DMS114 treated with DMSO at 0.1 percent for 48 hours (cell line): ENCODE measurements at regions not wholly inside any gene's neighbourhood (a gene's known extent, or its start where the extent isn't known, plus 50 kb on each side); places are given as distances from the start of the nearest gene placed in this dataset.
A peak's percentile ranks its signal among the peaks of the same experiment; 100 is the strongest.

ENCODE experiments used
- DNase-seq: peaks from one replicate; lab custom pipeline; 2025; ENCODE audit not compliant: unreplicated experiment; lab: John Stamatoyannopoulos, UW

DNA sequence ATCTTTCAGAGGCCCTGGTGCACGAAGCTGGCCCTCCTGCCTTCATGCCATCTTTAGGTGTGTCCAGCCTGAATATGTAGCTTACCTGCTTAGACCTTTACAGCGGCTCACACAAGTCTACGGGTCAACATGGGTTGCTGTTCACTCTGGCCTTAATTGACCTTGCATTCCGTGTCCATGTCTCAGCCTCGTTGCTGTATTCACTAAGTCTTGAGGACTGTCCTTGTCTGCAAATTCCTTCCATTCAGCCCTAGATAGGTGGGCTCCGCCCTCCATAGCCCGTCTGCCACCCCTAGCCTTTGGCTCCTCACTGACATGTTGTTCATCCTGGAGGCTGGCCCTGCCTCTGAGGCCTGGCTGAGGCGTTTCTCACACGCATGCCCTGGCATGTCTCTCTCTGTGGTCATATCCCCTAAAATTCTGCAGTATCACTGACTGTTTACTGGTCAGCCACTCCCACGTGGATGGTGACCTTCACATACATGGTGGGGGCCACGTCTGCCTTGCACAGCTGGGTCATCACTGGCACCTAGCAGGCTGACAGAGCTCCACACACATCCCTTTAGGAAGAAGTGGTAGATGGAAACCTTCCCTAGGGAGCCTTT, 394.1 kb upstream of the MKI67 start:
- no peak for DNase-seq

DNA sequence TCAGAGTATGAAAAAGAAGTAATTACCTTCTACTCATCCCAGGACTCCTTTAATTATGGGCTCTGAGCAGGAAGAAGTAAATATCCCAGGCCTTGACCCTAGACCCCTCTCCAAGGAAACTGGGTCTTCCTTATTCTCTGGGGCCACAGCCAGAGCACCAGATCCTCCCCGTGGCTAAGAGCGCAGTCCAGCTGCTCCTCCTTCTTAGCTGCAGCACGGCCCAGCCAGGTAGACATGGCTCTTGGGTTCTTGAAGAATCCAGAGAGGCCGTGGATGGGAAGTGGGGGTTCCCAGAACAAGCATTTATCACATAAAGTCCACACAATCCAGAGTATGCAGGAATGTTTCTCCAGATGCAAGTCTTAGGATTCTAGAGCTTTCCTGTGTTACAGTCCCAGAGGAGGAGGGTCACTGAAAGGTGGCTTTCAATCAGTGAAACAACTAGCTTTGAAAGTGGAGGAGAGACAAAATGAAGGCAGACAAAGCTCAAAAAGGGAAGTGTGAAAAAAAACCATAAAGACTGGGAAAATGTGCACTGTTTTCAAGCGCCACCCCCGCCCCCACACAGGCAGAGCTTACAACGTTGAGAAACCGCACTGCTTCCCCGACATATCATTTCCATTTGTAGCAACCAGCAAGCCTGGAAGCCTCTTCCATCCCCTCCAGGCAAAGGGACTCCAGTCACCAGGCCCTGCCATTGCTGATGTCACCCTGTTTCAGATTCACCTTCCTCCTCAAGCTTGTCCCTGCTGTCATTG, 396.5 kb upstream of the MKI67 start:
- no peak for DNase-seq

DNA sequence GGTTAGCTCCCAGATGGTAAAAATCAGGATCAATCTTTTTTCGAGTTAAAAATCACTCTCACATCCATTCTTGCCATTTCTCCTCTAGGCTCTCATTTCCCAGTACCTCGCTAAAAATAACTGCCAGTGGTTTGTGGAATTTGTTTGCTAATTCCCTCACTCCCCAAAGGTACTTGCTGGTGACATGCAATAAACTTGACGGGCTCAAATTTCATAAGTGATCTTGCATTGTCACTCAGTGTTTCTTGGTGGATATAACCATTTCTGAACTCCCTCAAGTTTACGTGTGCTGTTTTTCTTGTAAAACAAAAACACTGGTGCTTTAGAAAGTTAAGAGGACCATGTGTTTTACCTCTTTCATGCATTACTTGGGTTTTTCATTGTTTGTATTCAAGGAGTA, 399.2 kb upstream of the MKI67 start:
- DNase-seq: no peak

DNA sequence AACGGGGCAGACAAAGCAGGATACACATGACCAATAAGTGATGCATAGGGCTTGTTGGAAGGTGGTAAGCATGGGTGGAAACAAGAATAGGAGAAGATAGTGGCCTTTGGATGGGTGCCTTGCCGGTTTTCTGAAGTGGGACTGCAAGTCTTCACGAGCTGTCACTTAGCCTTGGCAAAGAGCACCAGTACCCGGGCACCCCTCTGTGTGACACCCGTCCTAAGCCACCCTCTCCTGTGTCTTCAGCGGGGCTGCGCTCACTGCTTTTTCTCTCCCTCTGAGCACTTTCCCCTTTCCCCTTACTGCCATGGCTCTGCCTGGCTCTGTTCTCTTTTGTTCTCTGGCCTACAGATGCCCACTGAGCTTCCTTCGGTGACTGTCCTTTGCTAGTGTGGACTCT, 399.7 kb upstream of the MKI67 start:
- DNase-seq: no peak

DNA sequence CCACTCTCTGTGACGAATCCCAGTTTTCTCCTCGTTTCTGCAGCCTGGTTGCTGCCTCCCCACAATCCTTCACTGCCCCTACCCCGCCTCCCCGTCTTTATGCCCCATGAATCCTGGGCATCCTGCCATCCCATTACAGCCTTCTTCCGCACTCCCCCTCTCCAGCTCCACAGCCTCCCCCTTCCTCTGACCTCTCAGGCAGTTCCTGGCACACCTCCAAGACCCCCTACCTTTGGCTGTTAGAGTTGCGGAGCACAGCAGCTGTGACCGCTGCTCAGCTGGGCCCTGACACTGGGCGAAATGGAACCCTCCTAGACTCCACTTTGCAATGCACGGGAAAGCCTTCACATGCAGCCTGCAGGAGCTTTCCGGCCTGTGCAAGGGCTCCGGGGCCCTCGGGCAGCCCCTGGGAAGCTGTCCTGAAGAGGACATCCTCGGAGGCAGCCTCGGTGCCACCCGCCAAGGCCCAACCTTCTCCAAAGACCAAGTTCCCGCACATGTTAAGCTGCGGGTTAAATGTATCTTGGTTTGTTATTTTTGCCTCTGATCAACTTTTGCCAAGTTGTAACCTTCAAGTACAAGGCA, 400.7 kb upstream of the MKI67 start:
- DNase-seq: no peak

DNA sequence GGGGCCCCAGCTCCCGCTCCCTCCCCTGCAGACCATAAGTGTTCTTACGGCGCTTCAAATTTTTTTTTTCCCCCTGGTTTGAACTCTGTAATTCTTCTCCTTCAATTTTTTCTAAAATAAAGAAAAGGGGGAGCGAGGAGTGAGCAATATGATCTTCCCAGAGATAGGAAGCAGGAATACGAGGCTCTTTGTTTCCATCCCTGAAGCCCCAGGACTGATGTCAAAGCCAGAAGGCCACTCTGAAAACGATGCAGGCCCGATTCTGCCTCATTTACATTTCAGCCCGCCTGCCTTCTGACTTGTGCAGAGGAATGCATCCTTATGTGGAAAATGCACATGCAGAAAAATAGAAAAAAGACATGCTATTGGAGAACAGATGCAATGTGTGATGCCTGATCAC, 401.5 kb upstream of the MKI67 start:
- DNase-seq: no peak

DNA sequence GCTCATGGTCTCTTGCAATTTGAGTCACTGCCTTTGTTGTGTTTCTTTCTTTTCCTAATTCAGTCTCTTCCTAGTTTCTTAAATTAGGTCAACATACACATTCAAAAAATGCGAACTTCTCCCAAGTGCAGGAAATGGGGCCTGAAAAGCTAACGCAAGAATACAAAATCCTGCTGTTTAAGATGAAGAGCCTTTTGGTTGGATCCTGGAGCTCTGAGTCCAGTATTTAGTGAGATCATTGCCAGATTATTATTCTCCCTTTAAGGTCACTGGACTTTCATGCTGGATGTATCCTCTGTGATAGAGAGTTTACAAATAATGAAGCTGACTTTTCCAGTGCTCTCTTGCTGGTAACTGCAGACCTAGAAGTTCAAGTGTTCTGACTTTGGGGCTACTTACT, 401.9 kb upstream of the MKI67 start:
- no peak for DNase-seq

DNA sequence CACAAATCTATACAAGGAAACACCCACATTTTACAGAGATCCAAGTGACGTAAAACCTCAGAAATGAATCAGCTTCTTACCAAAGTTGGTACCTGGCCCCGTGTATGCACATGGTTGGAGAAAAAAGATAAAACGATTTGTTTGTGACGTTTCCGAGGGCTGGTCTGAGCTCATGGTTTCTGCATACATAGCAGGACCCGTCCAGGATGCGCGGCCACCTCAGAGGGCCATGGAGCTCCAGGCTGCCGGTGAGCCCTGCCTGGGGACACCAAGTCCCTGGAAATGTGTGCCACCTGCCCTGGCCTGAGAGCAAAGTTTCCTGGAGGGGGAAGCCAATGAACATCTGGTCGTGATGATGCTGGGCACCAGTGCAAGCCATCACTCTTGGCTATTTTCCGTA, 402.6 kb upstream of the MKI67 start:
- no peak for DNase-seq

DNA sequence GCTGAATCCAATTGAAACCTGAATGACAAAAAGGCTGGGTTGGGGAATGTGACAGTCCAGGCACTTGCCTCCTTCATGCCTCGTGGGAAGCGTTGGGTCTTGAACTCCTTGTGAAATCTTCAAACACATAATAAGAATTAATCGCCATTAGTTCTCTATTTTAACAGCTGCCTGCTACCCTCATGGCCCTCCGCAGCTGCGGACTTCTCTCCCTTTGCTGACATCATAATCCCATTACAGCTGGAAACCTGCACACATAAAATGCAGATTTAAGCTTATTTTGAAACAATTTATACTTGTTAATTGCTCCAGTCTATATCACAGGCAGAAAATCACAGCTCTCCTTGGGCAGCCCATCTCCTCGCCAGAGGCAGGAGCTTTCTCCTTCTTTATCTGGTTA, 403.0 kb upstream of the MKI67 start:
- DNase-seq: no peak

DNA sequence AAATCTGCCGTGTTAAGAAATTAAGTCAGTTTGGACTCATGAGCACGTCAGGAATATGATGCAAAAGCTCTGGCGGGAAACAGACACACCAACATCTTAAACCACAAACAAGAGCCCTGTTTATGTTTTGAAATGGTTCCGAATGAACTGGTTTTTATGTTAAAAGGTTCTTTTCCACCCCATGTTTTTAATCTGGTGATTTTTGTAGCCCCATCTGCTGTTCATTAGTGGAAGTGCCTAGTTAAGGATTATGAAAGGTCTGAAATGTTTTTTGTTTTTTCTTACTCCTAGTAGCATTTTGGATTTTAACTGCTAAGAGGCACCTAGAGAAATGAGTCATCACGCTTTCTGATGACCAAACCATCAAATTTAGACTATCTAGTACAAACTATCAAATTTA, 404.1 kb upstream of the MKI67 start:
- peak; percentile 29 for DNase-seq

DNA sequence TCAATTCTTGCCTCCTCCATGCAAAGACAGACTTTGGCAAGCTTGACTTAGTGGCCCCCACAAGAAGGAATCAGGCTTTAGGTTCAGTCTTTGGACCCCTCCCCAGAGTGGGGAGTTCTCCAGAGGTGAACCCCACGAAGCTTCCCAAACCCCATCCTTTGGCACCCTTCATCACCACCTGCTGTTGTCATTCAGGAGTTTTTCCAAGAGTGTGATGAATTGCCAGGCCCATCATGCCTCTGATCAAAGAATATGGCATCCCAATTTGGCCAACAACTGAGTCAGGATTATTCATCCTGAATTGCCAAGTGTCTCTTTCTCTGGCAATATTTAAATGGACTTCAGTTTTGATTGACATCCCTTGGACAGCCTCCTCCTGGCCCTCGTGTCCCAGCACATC, 404.7 kb upstream of the MKI67 start:
- no peak for DNase-seq

DNA sequence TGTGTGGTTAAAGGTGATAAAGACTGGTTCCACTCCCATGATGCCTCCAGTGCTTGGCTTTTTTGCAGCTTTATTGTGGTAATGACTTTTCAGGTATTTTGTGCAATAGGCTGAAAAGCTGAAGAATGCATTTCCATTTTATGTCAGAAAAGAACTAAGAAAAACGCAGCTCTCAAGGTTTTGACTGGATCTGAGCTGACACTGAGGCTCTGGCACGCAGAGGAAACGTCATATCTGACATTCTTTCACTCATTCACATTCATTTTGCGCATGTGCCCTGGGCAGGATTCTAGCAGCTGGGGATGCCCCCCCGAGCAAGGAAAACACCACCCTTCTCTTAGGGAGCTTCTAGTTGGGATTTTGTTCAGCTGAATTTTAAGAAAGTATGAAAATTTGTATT, 408.5 kb upstream of the MKI67 start:
- no peak for DNase-seq

DNA sequence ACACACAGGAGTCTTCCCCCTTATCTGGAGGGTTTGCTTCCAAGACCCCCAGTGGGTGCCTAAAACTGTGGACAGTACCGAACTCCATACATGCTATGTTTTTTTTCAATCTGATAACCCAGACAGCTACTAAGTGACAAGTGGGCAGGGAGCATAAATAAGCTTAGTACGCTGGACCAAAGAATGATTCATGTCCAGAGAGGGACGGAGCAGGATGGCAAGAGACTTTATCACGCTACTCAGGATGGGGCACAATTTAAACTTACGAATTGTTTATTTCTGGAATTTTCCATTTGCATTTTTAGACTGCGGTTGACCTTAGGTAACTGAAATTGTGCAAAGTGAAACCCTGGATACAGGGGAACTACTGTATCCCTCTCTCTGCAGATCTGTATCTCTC, 410.0 kb upstream of the MKI67 start:
- no peak for DNase-seq

DNA sequence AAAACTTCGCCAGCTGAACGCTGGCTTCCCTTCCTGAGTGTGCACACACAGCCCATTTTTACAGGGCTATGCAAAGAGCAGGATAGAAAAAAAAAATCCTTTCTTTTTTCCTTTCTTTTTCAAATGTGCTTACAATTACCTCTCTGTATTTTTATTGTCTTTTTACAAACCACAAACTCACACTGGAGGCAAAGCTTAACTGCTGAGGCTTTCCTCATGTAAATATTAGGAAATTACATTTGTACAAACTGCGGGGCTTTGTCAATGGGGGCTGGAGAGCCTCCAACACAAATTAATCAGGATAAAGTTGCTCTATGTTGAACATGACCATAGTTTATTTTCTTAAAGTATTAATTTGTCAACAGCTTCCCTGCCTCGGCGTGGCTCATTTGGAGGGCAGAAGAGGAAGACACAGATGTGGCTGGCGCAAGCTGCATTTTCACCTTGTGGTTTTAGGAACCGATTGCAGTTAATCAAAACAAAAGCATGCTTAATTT, 411.7 kb upstream of the MKI67 start:
- no peak for DNase-seq

DNA sequence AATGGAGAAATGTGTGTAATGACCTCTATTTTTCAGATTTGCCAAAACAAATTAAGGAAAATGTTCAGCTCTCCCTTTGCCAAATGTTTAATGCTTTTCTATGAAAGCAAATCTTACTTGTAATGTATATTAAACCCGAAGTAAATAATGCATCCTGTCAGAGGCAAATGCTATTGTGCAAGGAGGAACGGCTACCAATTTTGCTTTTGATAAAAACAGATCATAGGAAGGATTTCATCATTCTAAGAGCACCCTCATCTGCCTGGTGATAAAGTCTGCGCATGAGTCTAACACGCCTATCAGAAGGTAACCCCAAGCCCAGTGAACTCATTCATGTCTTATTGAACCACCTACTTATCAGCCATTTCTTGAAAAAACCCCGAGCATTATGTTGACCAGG, 412.4 kb upstream of the MKI67 start:
- no peak for DNase-seq

DNA sequence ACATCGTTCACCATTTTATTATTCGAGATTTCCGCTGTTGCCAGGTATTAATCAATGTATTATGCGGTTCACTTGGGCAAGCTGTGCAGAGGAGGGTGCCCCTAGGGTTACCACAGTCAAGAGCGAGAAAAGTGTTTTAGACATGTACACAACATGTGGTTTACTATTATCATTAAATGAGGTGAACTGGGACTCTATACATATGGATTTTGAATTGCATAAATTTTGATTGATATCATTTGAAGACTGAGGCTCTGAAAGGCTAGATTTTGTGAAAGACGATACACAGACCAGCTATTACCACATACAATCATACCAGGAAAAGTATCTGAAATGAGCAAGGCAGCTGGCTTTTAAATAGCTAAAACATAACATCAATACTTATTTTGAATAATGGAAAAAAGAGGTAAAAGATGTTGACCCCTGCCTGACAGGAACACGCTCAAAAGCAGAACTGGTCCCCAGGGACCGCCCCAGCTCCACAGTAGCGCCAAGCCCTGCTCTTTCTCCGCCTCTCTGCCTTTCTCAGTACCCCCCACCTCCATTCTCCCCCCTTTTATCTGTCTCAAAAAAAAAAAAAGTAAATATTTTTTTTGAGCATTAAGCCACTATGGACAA, 413.4 kb upstream of the MKI67 start:
- DNase-seq: no peak

DNA sequence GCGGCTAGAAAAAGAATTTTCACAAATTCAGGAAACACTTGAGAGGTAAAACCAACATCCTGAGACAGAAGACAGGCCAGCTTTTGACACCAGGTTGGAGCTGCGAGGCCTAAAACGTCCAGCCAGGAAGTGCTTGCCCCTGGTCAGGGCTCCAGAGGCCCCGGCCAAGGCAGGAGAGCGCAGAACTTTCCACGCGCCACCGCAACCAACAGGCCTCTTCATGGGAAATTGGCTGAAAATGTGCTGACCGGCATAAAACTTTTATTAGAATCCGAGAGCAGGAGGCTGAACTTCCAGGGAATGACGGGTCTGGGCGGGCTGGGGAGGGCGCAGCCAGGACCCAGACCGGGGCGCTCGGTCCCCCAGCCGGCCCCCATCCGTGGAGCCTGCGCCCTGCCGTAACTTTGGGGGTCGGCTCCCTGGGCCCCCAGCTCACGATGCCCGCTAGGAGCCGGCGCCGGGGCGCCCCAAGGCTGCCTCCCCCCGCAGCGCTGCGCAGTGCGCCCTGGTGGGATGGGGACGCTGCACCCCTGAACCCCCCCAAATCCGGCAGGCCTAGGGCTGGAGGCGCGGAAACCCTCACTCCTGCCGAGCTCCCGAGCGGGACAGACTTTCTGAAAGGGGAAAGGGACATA, 414.0 kb upstream of the MKI67 start:
- no peak for DNase-seq

DNA sequence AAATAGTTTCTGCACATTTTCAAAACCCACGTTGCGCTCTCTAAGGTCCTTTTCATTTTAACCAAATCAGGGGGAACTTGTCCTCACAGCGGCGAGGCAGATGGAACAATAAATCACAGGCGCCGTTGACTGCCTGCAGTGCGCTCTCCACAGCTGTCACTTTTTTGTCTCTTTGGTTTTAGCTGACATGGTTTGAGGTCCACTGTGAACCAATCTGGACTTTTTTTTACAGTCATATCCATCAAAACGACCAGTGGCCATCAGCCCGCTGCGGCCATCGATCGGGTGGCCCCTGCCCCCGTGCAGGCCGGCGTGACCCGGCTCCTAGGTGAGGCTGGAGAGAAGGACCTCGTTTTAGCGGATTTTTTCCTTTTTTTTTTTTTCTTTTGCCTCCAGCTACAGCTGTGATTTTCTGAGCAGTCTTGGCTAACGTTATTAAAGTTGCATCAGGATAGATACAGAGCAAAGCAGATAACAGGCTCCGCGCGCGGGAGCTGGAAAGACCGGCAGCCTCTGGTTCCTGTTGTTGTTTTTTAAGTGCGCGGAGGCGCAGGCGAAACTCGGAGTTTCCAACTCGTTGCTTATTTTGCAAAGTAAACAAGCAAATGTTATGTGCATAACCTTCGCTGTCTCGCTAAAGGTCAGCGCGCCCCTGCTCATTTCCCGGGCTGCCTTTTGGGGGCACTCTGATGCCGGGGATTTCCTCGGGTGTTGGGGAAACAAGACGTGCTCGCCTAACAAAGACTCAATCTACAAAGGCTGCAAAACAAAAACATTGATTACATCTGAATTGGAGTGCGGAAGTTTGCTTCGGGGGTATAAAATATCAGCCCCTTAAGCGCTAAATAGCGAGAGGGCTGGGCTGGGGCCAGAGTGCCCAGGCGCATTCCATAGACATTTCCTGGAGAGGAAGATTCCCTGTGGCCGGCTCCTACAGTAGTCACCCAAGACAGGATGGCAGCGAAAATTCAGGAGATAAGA, 414.8 kb upstream of the MKI67 start:
- no peak for DNase-seq

DNA sequence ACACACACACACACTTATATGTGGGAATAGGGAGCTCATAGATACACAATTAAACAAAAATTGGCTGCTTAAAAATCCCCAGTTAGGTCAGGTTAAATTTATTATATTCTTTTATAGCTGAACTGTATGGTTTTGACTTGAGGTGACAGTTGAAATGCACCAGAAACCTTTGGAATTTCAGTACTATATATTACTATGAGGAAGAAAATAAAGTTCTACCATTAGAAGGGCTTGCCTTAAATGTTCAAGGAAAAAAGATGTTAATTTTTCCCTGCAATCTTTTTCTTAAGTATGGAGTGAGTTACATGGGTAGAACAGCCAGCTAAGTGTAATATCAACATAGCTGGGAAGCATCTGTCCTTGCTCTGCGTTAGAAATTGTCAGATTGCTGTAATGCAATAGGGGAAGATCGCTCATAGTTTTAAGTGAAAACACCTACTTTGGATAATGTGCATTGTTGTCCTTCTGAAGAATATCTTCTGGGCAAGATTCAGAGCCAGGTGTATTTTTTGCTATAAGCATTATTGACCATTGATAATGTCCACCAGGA, 415.8 kb upstream of the MKI67 start:
- no peak for DNase-seq

DNA sequence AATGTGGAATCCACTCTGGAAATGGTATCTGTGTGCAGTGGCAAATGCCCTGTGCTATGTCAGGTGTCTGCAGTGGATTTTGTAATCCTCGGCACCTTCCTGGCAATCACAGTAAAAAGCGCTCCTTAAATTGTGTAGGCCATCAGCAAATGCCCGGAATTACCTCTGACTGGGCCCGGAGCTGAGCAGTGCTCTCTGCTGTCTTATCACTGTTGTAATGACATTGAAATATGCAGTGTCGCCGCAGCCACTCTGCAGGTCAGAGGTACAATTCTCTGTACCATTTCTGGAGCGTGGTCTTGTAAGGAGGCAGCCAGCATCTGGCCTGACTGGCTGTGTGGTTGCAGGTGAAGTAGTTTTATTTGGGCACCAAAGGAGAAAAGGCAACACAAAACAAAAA, 416.4 kb upstream of the MKI67 start:
- no peak for DNase-seq
